HG03442 (cell line): ENCODE measurements at regions not wholly inside any gene's neighbourhood (a gene's known extent, or its start where the extent isn't known, plus 50 kb on each side); places are given as distances from the start of the nearest gene placed in this dataset.

Experiments
- ATAC-seq: cut with Tn5 transposase; IDR thresholded peaks from one replicate; pipeline ENCODE4 v1.9.1; 2021; ENCODE audit warnings: mild to moderate bottlenecking, moderate library complexity; ENCODE audit not compliant: unreplicated experiment

DNA sequence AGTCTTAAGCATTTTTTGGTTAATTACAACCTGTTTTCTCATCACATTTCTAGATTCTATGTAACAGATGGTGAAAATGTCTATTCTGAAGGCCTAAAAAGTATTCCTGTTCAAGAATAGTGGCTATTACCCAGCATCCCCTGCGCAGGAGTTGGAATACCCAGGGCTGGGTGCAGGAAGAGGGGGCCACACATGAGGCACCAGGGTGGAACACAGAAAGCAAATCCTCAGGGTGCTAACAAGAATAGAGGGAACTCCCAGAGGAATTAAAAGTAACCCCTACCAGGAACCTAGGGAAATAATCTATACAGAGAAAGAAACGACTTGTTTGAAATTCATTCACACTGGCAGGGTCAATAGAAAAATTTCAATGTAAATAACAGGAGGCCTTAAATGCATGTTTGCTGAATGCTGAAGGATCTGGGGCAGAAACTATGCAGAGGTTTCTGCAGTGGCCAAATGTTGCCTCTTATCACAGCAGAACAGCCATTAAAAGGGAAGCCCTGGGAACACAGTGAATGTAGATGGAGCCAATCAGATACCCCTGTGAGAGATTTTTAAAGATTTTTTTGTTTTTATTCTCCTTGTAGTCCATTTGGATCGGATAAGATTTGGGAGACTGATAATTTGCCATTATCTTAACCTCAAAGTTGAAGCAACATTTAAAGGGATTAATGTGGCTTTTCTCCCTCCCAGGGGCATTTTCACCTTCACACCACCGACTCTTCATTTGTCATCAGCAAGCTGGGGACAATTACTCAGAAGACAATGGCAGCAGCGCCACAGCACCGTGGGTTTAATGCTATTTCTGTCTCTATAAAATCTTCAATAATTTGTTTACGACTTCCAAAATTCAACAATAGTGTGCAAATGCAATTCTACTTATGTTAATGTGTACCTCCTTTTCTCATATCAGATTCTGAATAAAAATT, 196.0 kb upstream of the PSMD7 start:
- ATAC-seq, result no peak

DNA sequence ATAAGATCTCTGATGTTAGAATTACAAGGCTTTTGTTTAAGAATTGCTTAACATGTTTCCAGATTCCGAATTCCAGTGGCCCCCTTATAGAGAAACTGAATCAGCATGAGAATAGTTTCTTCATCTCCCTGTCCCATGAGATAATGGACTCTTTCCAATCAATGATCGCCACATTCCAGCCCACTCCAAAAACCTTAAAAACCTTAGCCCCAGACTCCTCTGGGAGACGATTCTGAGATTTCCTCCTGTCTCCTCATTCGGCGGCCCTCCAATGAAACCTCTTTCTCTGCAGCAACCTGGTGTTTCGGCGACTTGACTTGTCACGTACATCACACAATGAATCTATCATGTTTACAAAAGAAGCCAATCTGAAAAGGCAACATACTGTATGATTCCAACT, 197.1 kb upstream of the PSMD7 start:
- no peak for ATAC-seq

DNA sequence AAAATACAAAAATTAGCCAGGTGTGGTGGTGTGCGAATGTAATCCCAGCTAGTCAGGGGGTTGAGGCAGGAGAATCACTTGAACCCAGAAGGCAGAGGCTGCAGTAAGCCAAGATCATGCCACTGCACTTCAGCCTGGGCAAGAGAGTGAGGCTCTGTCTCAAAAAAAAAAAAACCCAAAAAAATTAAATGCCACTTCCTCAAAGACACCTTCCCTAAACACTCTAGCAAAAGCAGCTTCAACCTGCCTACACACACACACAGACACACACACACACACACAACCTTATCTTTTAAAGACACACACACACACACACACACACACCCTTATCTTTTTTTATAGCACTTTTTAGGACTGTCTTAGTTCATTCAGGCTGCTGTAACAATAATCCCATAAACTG, 201.7 kb upstream of the PSMD7 start:
- ATAC-seq, result no peak

DNA sequence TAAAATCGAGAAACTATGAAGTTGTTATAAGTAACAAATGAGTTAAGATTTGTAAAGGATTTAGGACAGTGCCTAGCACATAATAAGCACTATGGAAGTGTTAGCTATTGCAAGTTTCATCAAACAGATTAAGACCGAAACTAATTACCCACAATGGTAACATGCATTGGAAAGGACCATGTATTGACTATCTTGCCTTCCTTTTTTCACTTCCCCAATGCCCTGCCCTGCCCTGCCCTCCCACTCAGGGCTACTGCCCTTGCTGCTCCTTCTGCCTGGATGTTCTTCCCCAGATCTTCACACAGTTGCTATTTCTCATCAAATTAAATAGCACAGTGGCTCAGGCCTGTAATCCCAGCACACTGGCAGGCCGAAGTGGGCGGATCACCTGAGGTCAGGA, 202.1 kb upstream of the PSMD7 start:
- no peak for ATAC-seq

DNA sequence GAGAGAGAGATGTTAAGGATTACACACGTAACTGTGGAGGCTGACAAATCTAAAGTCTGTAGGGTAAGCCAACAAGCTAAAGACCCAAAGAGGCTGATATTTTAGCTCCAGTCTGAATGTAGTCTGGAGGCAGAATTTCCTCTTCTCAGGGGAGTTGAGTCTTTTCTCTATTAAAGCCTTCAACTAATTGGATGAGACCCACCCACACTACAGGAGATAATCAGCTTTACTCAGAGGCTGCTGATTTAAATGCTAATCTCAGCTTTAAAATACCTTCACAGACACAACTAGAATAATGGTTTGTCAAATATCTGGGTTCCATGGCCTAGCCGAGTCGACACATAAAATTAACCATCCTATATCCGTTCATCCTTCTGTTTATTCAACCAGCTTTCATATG, 204.3 kb upstream of the PSMD7 start:
- no peak for ATAC-seq

DNA sequence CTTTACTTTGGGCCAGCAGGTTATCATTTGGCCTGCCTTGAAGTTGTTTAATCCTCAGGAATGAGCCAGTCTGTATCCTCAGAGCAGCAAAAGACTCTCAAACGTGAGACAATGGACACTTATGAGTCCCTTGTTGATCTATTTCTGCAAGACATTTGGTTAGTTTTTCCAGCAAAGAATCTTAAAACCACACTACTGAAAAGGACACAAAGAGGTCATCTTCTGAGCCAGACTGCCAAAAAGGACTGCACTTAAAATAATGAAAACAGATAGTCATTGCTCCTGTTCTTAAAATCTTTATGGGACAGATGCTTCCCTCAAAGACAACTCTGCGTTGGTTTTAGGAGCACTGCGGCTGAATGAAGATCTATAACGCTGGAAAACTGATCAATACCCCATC, 205.7 kb upstream of the PSMD7 start:
- ATAC-seq, result no peak

DNA sequence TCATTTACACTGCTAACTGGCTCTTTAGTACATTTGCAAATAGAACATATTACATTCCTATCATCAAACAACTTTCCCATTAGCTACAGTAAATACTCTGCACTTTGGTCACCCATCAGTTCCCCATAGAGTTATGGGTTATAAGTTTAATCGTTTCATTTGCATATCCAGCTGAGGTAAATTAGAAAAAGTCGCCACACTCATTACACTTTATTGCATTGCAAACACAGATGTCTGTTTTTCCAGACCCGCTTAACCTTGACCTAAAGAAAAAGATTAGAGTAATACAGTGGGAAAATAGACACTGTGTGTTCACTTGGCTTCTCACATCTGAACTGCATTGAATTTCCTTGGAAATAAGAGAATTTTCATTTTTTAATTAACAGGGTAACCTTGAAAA, 213.1 kb upstream of the PSMD7 start:
- ATAC-seq, result no peak

DNA sequence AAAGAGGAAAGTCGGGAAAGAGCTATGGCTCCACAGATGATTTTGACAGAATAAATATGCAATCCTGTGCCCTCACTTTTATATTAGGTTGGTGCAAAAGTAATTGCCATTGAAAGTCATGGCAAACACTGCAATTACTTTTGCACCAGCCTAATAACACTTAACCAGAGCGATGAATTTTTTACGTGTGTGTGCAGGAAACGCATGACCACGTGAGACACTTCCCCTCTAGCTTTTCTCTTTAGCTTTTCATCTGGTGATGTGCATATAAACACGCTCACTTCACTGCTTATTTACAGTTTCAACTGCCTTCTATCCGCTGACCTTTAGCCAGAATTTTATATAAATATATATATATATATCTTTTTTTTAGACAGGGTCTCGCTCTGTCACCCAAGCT, 216.3 kb upstream of the PSMD7 start:
- no peak for ATAC-seq

DNA sequence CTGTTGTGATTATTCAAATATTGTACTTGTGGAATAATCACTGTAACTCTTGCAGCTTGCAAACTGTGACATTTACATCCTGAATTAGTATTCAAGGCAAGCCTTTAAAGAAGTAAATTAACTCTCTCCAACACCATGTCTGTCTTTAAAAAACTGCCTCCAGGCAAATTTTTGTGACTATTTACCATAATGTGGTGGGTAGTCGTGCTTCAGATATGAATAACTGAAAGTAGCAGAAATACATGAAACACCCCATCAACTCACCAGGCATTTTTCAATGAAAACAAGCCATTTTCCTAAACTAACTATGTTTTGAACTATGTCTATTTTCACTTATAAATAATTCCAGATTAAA, 217.4 kb upstream of the PSMD7 start:
- ATAC-seq, result no peak

DNA sequence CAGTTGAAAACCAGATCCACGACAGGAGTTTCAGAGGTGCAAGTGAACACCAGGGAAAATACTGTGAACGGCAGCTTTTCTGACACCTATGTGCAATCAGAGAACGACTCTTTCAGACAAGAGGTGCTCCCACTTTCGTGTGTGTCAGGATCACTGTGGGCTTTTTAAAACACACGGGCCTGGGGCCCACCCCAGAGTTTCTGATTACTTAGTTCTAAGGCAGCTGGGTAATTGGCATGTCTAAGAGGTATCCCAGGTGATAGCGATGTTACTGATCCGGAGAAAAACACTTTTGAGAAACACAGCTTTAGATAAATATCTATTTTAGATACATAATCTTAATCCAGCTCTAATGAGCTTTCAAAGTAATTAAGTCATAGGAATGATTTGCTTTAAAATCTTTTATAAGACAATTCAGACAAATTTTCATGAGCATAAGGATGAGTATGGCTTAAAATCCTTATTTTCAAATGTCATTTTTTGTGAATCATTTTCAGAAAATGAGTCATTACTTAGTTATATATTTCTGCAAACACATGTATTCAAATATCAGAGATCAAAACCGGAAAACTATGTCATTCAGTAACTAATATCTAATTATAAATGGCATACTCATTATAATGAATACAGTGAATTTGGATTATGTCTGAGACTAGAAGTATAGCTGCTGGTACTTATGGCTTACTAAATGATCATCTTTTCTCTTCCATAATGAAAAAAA, 217.9 kb upstream of the PSMD7 start:
- no peak for ATAC-seq

DNA sequence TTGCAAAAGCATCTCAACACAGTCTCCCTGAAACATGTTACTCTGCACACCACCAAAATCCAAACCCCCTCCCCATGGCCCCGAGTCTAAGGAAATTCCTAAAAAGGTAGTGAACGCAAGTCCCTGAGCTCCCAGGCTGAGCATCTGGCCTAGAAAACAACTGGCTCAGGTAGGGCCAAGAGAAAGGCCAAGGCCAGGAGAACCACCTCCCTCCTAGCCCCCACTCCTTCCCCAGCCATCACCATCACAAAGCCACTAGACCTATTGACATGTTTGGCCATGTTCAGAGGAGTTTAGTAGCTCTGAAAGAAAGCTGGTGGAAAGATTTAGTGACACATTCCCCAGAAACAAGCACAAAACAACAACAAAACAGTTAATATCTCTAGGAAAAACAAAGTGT, 220.0 kb upstream of the PSMD7 start:
- ATAC-seq, result no peak

DNA sequence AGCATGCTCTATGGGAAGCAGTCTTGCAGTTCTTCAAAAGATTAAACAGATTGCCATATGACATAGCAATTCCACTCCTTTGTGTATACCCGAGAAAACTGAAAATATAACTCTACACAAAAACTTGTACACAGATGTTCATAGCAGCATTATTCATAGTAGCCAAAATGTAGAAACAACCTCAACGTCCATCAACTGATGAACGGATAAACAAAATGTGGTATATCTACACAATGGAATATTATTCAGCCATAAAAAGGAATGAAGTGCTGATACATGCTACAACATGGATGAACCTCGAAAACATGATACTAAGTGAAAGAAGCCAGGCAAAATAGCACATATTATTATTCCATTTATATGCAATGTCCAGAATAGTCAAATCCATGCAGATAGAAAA, 221.2 kb upstream of the PSMD7 start:
- ATAC-seq, result no peak

DNA sequence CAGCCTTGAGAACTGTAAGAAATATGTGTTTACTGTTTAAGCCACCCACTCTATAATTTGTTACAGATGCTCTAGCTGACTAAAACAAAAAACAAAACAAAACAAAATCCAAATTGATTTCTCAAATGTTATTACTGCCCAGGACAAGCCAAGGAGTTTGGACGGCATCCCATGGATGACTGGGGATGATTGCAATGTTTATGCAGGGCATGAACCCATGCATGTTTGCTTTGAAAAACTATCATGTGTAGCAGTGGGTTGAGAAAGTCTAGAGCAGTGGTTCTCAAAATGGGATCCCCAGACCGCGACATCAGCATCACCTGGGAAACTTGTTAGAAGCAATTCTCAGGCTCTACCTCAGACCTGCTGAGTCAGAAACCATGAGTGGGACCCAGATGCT, 223.2 kb upstream of the PSMD7 start:
- ATAC-seq, result no peak

DNA sequence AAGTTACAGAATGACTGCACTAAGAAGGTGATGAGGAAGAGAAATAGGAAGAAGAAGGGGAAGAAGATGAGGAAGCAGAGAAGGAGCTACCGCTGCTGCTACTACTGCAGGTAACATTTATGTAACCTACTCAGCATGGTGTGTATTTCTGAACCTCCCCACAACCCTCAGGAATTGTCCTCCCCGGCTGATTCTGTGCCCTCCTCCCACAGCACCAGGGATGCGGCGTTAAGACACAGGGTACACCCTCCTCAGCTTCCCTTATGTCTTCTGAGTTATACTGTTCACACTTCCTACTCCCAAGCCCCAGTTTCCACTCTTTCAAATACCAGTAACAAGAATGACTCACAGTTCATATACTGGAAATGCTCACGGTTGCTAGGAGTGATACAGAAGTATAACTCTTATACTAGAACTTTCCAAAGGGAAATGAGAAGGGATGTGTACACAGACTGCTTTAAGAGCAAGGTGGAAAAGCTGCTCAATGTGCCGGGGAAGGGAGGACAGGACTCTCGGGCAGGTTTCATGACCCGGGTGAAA, 224.5 kb upstream of the PSMD7 start:
- no peak for ATAC-seq

DNA sequence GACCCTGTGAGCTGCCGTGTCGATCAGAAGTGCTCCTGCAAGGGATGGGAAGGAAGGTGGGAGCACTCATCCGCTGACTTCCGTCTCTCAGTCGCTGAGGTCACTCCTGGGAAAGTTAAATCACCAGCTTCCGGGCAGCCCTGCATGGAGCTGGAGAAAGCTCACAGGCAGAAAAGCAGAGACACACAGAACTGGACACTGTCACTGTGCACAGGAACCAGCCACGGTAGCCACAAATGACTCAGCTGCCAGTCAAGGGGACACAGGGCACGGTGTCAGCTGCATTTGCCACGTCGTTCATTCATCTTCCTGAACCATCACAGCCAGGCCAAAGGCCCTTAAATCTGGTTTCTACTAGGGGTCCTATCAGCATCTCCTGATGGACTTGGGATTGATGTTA, 226.4 kb upstream of the PSMD7 start:
- ATAC-seq, result no peak

DNA sequence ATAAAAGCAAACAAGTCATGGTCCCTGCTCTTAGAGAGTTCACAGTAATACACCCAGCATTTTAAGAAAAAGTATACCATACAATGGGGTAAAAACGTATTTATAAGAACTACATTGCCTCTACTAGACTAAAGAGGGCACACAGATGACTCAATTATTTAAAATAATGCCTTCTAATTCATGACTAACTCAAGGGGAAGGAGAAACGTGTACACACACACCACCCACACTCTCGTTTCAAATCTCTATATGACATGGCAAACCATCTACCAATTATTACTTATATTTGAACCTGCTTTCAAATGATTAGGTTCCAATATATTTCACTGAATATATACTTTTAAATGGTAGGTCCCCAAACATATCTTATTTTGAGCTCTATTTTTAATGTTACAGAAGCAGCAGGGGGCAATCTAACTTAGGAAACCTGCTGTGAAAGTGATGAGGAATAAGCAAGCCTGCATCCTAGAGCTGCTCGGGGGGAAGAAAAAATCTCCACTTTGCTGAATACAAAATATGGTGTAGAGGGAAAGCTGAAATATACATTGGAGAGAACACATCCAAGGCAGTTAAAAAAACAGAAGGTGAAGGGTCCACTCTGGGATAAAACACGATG, 232.4 kb upstream of the PSMD7 start:
- ATAC-seq, result no peak

DNA sequence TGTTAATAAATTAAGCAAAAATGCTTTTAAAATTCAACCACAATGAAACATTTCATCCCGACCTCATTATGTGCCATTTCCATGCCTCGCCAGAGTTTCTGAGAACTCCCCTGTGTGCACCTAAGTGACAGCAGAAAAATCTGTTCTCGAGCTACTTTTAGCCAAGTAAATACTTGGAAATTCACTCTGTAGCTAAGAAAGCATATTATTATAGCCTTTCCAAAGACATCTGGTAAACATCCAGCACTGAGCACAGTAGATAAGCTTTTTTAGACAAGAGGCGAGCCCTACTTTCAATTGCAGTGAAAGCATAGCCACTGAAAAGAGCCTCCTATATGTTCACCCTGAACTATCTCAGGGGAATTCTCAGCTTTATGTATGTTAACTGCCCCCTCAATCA, 242.8 kb upstream of the PSMD7 start:
- no peak for ATAC-seq

DNA sequence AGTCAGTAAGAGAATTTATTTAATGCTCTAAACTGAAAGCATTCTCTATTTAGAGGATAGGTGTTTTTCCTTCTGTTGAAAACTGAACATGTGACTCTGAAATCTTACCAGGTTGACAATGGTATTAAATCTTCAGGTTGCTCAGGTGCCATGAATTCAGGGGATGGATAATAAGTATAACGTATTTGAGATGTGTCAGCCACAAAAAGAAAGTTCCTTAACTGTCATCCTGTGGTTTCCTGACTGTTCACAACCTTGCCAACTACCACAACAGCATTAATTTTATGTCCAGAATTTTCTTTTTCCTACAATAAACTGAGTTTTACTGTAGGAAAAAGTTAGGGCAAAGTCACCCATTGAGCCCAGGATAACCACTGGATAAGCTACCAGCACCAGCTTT, 243.3 kb upstream of the PSMD7 start:
- ATAC-seq, result no peak

DNA sequence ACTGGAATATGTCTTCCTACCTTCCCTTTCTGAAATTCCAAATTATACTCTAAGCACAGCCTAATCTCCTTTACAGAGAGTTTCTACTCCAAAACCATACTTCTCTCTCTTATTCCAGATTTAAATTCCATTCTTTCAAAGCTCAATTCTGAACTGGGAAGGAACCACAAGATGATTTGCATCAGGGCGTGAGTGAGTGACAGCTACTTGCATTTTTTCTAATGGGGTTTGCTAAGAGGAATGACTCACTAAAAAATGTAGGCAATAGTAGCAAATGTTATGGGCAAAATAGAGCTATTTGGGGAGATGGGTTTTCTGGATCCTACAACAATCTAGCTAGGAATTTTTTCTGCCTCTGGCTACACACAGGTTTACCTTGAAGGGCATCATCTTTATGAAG, 244.6 kb upstream of the PSMD7 start:
- no peak for ATAC-seq

DNA sequence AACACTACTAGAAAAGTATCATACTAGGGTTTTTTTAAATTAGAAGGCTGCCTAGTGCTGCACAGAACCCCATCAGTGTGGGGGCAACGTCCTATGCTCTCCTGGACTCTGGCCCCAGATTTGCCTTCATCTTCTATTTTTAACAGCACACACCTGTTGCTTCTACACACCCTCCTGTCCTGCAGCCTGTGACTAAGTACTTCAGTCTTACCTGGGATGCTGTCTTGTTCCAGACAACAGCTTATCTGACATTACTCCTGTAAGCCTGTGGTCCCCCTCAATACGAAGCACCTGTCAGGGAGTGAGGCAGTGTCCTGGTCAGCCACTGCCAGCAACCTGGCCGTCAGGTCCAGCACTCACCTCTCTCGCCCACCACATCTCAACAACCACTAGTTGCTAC, 247.6 kb upstream of the PSMD7 start:
- ATAC-seq, result no peak

DNA sequence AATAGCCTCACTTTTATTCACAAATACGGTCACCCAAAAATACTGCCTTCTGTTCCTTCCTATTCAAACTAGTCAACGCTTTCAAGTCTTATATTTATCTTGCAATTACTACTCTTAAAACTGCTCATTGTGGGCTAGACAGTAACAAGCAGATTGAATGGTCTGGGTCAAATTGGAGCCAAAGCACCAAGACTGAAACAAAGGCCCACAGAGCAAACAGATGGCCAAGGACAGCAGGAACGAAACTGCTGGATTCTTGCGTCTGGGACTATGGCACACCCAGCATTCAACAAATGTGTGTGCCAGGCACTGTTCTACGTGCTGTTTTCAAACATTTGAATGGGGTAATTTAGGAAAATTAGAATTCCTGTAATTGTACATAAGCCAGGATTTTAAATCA, 250.1 kb upstream of the PSMD7 start:
- ATAC-seq, result no peak

DNA sequence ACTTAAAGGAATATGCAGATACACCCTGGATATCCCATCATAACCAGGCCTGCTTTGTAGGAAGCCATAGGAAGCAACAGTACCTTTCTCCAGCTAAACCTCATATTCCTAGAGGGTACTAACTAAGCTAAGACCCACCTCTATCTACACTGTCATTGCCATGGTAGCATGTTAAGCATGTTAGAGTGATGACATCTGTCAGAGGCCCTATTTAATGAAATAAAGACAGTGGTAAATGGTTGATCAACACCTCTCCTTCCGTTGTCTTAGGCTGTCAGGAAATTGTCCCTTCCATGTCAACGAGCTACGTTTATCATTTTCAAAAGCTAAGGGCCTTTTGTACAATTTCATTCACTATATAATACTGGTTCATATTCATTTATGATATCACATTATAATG, 251.1 kb upstream of the PSMD7 start:
- no peak for ATAC-seq
